ENCODE measurements at regions not wholly inside any gene's neighbourhood (a gene's known extent, or its start where the extent isn't known, plus 50 kb on each side); places are given as distances from the start of the nearest gene placed in this dataset.
"Not testable (repeated sequence)": the region's sequence is repeated elsewhere in the genome, so short reads cannot be mapped to it uniquely, and the experiment has no call there.

DNA sequence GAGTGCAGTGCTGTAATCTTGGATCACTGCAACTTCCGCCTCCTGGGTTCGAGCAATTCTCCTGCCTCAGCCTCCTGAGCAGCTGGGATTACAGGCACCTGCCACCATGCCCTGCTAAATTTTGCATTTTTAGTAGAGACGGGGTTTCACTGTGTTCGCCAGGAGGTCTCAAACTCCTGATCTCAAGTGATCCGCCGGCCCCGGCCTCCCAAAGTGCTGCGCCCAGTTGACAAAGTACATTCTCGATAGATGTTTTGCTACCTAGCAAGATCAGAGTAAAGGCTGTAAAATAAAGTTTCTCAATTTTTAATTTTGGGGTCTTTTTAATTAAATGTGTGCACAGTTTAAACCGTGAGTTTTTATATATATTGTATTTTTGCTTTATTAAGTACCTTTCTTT lies 248.9 kb downstream of the CCER1 start:
- no peak overlapping the region for H3K4me3 Mint-ChIP-seq
- no peaks in the 10 kb centered on the region for H3K4me1 Mint-ChIP-seq
- H3K27ac Mint-ChIP-seq, result no peak overlapping the region
- H3K27me3 Mint-ChIP-seq, result no peaks in the 10 kb centered on the region
- no peaks in the 10 kb centered on the region for H3K36me3 Mint-ChIP-seq (ENCODE audit: low read depth)
- no peak for ATAC-seq (replicated peaks)
- H3K9me3 Mint-ChIP-seq, result no peaks in the 10 kb centered on the region

- H3K27ac Mint-ChIP-seq, result no peak overlapping the region
- ATAC-seq (replicated peaks), result no peak
- H3K27me3 Mint-ChIP-seq, result no peaks in the 10 kb centered on the region
- H3K4me3 Mint-ChIP-seq, result no peak overlapping the region
- H3K4me1 Mint-ChIP-seq, result no peaks in the 10 kb centered on the region
- H3K36me3 Mint-ChIP-seq (ENCODE audit: low read depth), result no peaks in the 10 kb centered on the region
- H3K9me3 Mint-ChIP-seq, result no peaks in the 10 kb centered on the region
Observed at GRCh38 chr12:90695415-90695814, 259.6 kb downstream of the CCER1 start.

- H3K27ac Mint-ChIP-seq, result no peak overlapping the region
- ATAC-seq (replicated peaks), result no peak
Observed at GRCh38 chr12:90690120-90690519, 264.9 kb downstream of the CCER1 start.

DNA sequence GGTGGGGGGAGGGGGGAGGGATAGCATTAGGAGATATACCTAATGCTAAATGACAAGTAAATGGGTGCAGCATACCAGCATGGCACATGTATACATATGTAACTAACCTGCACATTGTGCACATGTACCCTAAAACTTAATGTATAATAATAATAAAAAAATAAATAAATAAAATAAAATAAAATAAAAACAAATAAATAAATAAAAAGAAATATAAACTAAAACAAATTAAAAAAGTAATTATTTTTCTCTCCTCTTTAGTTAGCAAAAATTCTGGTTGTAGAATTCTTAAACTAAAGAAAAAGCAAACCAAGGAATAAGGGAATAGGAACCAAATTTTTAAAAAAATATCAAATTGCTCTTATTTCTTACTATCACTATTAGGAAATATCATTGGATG lies 267.3 kb downstream of the CCER1 start:
- not testable (repeated sequence) for ATAC-seq (replicated peaks); H3K27ac Mint-ChIP-seq; H3K27me3 Mint-ChIP-seq

More at GRCh38 chr12:90690120-90690519, 264.9 kb downstream of the CCER1 start:
- H3K27me3 Mint-ChIP-seq, result no peaks in the 10 kb centered on the region
- H3K9me3 Mint-ChIP-seq, result no peaks in the 10 kb centered on the region
- H3K36me3 Mint-ChIP-seq (ENCODE audit: low read depth), result no peaks in the 10 kb centered on the region
- no peak overlapping the region for H3K4me3 Mint-ChIP-seq
- no peaks in the 10 kb centered on the region for H3K4me1 Mint-ChIP-seq

DNA sequence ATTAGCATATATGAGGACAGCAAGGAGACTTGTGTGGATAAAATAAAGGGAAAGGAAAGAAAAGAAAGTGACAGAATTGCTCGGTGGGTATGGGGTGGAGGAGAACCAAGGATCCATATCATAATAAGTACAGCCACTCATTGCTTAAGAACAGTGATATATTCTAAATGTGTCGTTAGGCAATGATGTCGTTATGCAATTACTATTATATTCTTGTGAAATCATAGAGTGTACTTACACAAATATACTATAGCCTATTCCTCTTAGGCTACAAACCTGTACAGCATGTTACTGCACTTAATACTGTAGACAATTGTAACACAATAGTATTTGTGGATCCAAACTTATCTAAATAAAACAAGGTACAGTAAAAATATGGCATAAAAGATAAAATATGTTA lies 271.1 kb downstream of the CCER1 start:
- H3K36me3 Mint-ChIP-seq (ENCODE audit: low read depth), result no peaks in the 10 kb centered on the region
- no peak overlapping the region for H3K27ac Mint-ChIP-seq
- no peaks in the 10 kb centered on the region for H3K9me3 Mint-ChIP-seq
- no peak overlapping the region for H3K4me3 Mint-ChIP-seq
- H3K27me3 Mint-ChIP-seq, result no peaks in the 10 kb centered on the region
- ATAC-seq (replicated peaks), result no peak
- no peaks in the 10 kb centered on the region for H3K4me1 Mint-ChIP-seq

More for the DNA sequence above, 267.3 kb downstream of the CCER1 start:
- not testable (repeated sequence) for H3K4me3 Mint-ChIP-seq; H3K36me3 Mint-ChIP-seq (ENCODE audit: low read depth); H3K9me3 Mint-ChIP-seq; H3K4me1 Mint-ChIP-seq

DNA sequence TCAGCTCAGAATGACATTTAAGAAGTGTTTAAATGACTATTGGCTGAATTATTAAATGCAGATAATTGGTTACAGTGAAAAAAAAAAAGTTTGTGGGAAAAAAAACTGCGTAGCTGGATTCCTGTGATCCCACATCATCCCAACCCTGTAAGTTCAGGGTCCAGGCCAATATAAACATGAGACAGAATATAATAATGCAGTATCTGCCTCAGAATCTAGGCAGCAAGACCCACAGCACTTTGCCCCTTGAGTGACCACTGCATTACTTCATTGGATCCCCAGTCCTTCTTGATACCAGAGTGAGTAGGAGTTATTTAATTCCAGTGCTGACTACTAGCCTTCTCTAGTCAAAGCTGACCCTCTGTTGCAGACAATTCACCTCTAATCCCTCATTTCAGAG lies 272.6 kb downstream of the CCER1 start:
- Mint-ChIP-seq H3K27me3 (no peaks in the 10 kb centered on the region), H3K9me3 (peaks cover 3% of the 10 kb centered on the region), H3K4me1 (no peaks in the 10 kb centered on the region), H3K4me3 (no peak overlapping the region), H3K36me3 (ENCODE audit: low read depth) (no peaks in the 10 kb centered on the region), H3K27ac (no peak overlapping the region)
- no peak for ATAC-seq (replicated peaks)

- Mint-ChIP-seq H3K27ac (no peak overlapping the region), H3K4me1 (no peaks in the 10 kb centered on the region), H3K27me3 (no peaks in the 10 kb centered on the region), H3K9me3 (peaks cover 3% of the 10 kb centered on the region), H3K36me3 (ENCODE audit: low read depth) (no peaks in the 10 kb centered on the region), H3K4me3 (no peak overlapping the region)
- ATAC-seq (replicated peaks), result no peak
Observed at GRCh38 chr12:90679674-90680073, 275.3 kb downstream of the CCER1 start.

DNA sequence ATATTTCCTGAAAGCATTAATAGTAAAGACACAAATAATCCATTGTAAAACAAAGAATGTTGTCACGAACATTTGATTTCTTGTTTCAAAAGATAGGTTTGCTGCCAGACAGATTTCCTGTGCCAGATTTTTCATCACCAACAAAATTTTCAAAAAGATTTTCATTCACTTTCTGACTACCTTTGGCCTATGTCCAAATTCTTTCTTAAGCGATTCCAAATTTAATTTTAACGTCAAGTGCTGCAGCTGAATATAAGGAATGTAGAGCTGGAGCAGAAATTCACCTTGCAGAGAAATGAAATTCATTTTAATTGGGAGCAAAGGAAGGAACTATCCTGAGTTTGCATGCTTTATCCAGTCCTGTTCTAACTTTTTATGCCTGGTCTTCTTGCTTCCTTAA lies 277.4 kb downstream of the CCER1 start:
- no peak overlapping the region for H3K4me3 Mint-ChIP-seq
- no peaks in the 10 kb centered on the region for H3K4me1 Mint-ChIP-seq
- no peaks in the 10 kb centered on the region for H3K27me3 Mint-ChIP-seq
- H3K9me3 Mint-ChIP-seq, result peaks cover 3% of the 10 kb centered on the region
- no peak overlapping the region for H3K27ac Mint-ChIP-seq
- ATAC-seq (replicated peaks), result no peak
- H3K36me3 Mint-ChIP-seq (ENCODE audit: low read depth), result no peaks in the 10 kb centered on the region

GRCh38 chr12:90677055-90677454 lies 277.9 kb downstream of the CCER1 start:
- Mint-ChIP-seq H3K4me3 (no peak overlapping the region), H3K9me3 (peaks cover 3% of the 10 kb centered on the region), H3K27me3 (no peaks in the 10 kb centered on the region), H3K27ac (no peak overlapping the region), H3K4me1 (no peaks in the 10 kb centered on the region), H3K36me3 (ENCODE audit: low read depth) (no peaks in the 10 kb centered on the region)
- no peak for ATAC-seq (replicated peaks)

GRCh38 chr12:90675106-90675505 lies 279.9 kb downstream of the CCER1 start:
- no peak for ATAC-seq (replicated peaks)
- Mint-ChIP-seq H3K4me3 (no peak overlapping the region), H3K9me3 (peaks cover 5% of the 10 kb centered on the region), H3K36me3 (ENCODE audit: low read depth) (no peaks in the 10 kb centered on the region), H3K27ac (no peak overlapping the region), H3K4me1 (no peaks in the 10 kb centered on the region), H3K27me3 (no peaks in the 10 kb centered on the region)

- Mint-ChIP-seq H3K4me3 (no peak overlapping the region), H3K4me1 (no peaks in the 10 kb centered on the region)
Observed at GRCh38 chr12:90672081-90672480, 282.9 kb downstream of the CCER1 start.

GRCh38 chr12:90663949-90664348 lies 291.0 kb downstream of the CCER1 start:
- ATAC-seq (replicated peaks); H3K27ac Mint-ChIP-seq; H3K4me1 Mint-ChIP-seq; H3K9me3 Mint-ChIP-seq; H3K4me3 Mint-ChIP-seq; H3K27me3 Mint-ChIP-seq; H3K36me3 Mint-ChIP-seq (ENCODE audit: low read depth): not testable (repeated sequence)

More at GRCh38 chr12:90672081-90672480, 282.9 kb downstream of the CCER1 start:
- Mint-ChIP-seq H3K27ac (no peak overlapping the region), H3K9me3 (peaks cover 12% of the 10 kb centered on the region), H3K27me3 (no peaks in the 10 kb centered on the region), H3K36me3 (ENCODE audit: low read depth) (no peaks in the 10 kb centered on the region)
- ATAC-seq (replicated peaks), result no peak

- peaks cover 3% of the 10 kb centered on the region for H3K27me3 Mint-ChIP-seq
- H3K4me3 Mint-ChIP-seq, result no peak overlapping the region
- H3K9me3 Mint-ChIP-seq, result no peaks in the 10 kb centered on the region
- H3K27ac Mint-ChIP-seq, result no peak overlapping the region
- H3K36me3 Mint-ChIP-seq (ENCODE audit: low read depth), result no peaks in the 10 kb centered on the region
- ATAC-seq (replicated peaks), result no peak
- H3K4me1 Mint-ChIP-seq, result no peaks in the 10 kb centered on the region
Observed at GRCh38 chr12:90659060-90659459, 295.9 kb downstream of the CCER1 start.

GRCh38 chr12:90653040-90653439 lies 301.9 kb downstream of the CCER1 start:
- ATAC-seq (replicated peaks), result no peak
- Mint-ChIP-seq H3K27ac (no peak overlapping the region), H3K27me3 (no peaks in the 10 kb centered on the region), H3K4me1 (no peaks in the 10 kb centered on the region), H3K36me3 (ENCODE audit: low read depth) (no peaks in the 10 kb centered on the region), H3K4me3 (no peak overlapping the region), H3K9me3 (peaks cover 2% of the 10 kb centered on the region)

DNA sequence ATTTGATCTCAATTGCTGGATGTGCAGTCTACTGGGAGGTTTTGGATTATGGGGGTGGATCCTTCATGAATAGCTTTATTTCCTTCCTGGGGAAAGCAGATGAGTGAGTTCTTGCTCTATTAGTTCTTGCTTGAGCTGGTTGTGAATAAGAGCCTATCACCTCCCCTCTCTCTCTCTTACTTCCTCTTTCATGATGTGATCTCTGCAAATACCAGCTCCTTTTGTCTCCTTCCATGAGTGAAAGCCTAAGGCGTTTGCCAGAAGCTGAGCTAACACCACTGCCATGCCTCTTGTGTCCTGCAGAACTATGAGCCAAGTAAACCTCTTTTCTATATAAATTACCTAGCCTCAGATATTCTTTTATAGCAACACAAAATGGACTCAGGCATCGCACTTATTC lies 302.7 kb downstream of the CCER1 start:
- ATAC-seq (replicated peaks), result no peak
- no peaks in the 10 kb centered on the region for H3K27me3 Mint-ChIP-seq
- H3K4me1 Mint-ChIP-seq, result no peaks in the 10 kb centered on the region
- H3K4me3 Mint-ChIP-seq, result no peak overlapping the region
- H3K36me3 Mint-ChIP-seq (ENCODE audit: low read depth), result no peaks in the 10 kb centered on the region
- H3K27ac Mint-ChIP-seq, result no peak overlapping the region
- H3K9me3 Mint-ChIP-seq, result peaks cover 3% of the 10 kb centered on the region

- ATAC-seq (replicated peaks), result no peak
- H3K27ac Mint-ChIP-seq, result no peak overlapping the region
- H3K4me1 Mint-ChIP-seq, result no peaks in the 10 kb centered on the region
- no peak overlapping the region for H3K4me3 Mint-ChIP-seq
- H3K27me3 Mint-ChIP-seq, result peaks cover 4% of the 10 kb centered on the region
- peaks cover 6% of the 10 kb centered on the region for H3K9me3 Mint-ChIP-seq
- H3K36me3 Mint-ChIP-seq (ENCODE audit: low read depth), result no peaks in the 10 kb centered on the region
Observed at GRCh38 chr12:90645181-90645580, 309.8 kb downstream of the CCER1 start.

Data from activated T-helper 17 cell treated with anti-CD3 and anti-CD28 coated beads, Interleukin-2, amount 50 U/mL, for 72 hours (primary cell).